K562 (cell line): ENCODE measurements at regions not wholly inside any gene's neighbourhood (a gene's known extent, or its start where the extent isn't known, plus 50 kb on each side); places are given as distances from the start of the nearest gene placed in this dataset.

Source experiments
- ATAC-seq: fragments of 200-7000 bp; cut with Tn5 transposase; 3 replicates; pipeline ENCODE4 v1.9.1; 2020; ENCODE audit warnings: moderate library complexity
- BruUV-seq: library from RNA; stranded (reverse); fragments of 400-500 nt; replicated peaks from 2 replicates; lab custom pipeline; 2021; lab: Mats Ljungman, UMichigan
- CTCF ChIA-PET: fragments of 300-600 bp; formaldehyde crosslinking; extraction: SDS; loops from one replicate; lab custom pipeline; 2021; ENCODE audit warnings: low intra/inter-chr PET ratio; lab: Yijun Ruan, JAX
- POLR2A ChIA-PET: fragments of 300-600, 350-650 bp; sonication (Branson Sonifier 250); formaldehyde crosslinking; extraction: SDS; loops from one replicate; lab custom pipeline; 2021; ENCODE audit warnings: antibody characterized with exemption, inconsistent platforms; lab: Yijun Ruan, JAX
- DNase-seq, 4 experiments: peaks; one replicate each; pipeline versions ENCODE4 v3.0.0 to v3.0.0-alpha.2; 2011 to 2018; ENCODE audit warnings: low spot score in 3 of 4, mixed read lengths in 3 of 4; ENCODE audit errors: extremely low read depth in 1 of 4
- FAIRE-seq: peaks from 2 replicates; lab custom pipeline; 2011; peaks lifted over from hg19 to GRCh38; lab: Jason Lieb, UNC
- H2AFZ ChIP-seq: 2 replicates; pipeline ENCODE4 v1.6.0; 2011; ENCODE audit warnings: low read depth, low read length, control low read depth, inconsistent platforms
- H3K27ac ChIP-seq: fragments of 200-600 bp; 3 replicates; pipeline ENCODE4 v1.8.0; 2011; ENCODE audit warnings: low read depth, mild to moderate bottlenecking, control low read depth, inconsistent platforms, low read length, moderate library complexity, mixed read lengths; ENCODE audit errors: extremely low read depth
- H3K27me3 ChIP-seq, 2 experiments: fragments of 300-600 bp in 1 of 2; 2 replicates in 1 of 2; 3 replicates in 1 of 2; pipeline versions ENCODE4 v1.6.0 to v1.8.0; 2011; ENCODE audit warnings: inconsistent platforms in 2 of 2, low read length in 2 of 2, mild to moderate bottlenecking in 1 of 2, mixed read lengths in 1 of 2, moderate library complexity in 1 of 2; ENCODE audit not compliant: control insufficient read depth in 2 of 2, insufficient read depth in 2 of 2
- H3K36me3 ChIP-seq: fragments of 300-600 bp; 3 replicates; pipeline ENCODE4 v1.8.0; 2011; ENCODE audit warnings: mild to moderate bottlenecking, low read length, inconsistent platforms; ENCODE audit not compliant: control insufficient read depth, insufficient read depth
- H3K4me1 ChIP-seq, 2 experiments: fragments of 200-600 bp in 1 of 2; replicated peaks in 1 of 2; 2 replicates in 1 of 2; 3 replicates in 1 of 2; pipeline versions ENCODE4 v1.5.1 to v1.8.0; 2011; ENCODE audit warnings: inconsistent platforms in 2 of 2, low read length in 2 of 2, mild to moderate bottlenecking in 1 of 2, mixed read lengths in 1 of 2, moderate library complexity in 1 of 2; ENCODE audit not compliant: control insufficient read depth in 2 of 2, insufficient read depth in 2 of 2
- H3K4me2 ChIP-seq: 2 replicates; pipeline ENCODE4 v1.6.1; 2011; ENCODE audit warnings: low read length, control low read depth, inconsistent platforms, mixed read lengths; ENCODE audit not compliant: insufficient read depth
- H3K4me3 ChIP-seq: fragments of 200-600 bp; sonication (generic), shearing (Covaris generic); 2 replicates; pipeline ENCODE4 v1.5.1; 2016; ENCODE audit warnings: control low read depth, inconsistent platforms
- H3K79me2 ChIP-seq: fragments of 200-600 bp; 3 replicates; pipeline ENCODE4 v1.8.0; 2011; ENCODE audit warnings: low read length, inconsistent platforms; ENCODE audit not compliant: control insufficient read depth, insufficient read depth
- H3K9ac ChIP-seq, 2 experiments: 2 replicates each; pipeline versions ENCODE4 v1.6.0 to v1.6.1; 2011; ENCODE audit warnings: low read depth in 2 of 2, low read length in 2 of 2, control low read depth in 1 of 2, inconsistent platforms in 1 of 2, mild to moderate bottlenecking in 1 of 2, mixed read lengths in 1 of 2; ENCODE audit not compliant: insufficient read depth in 1 of 2
- H3K9me1 ChIP-seq: one replicate; pipeline ENCODE4 v1.6.0; 2011; ENCODE audit warnings: inconsistent platforms, mild to moderate bottlenecking, low read length, moderate library complexity; ENCODE audit not compliant: control insufficient read depth, insufficient read depth
- H3K9me3 ChIP-seq: replicated peaks from 2 replicates; pipeline ENCODE4 v1.5.1; 2011; ENCODE audit warnings: low read depth, low read length, inconsistent platforms; ENCODE audit not compliant: control insufficient read depth, insufficient read depth
- H4K20me1 ChIP-seq: replicated peaks from 2 replicates; pipeline ENCODE4 v1.6.1; 2011; ENCODE audit warnings: low read length, inconsistent platforms, mixed read lengths; ENCODE audit not compliant: control insufficient read depth, insufficient read depth
- BRF2 ChIP-seq: IDR thresholded peaks from 3 replicates; pipeline ENCODE4 v1.6.1; 2011; ENCODE audit warnings: borderline replicate concordance, mild to moderate bottlenecking; ENCODE audit not compliant: insufficient read length, insufficient read depth
- CREB3L1 ChIP-seq: fragments of 450-650 bp; IDR thresholded peaks from 2 replicates; pipeline ENCODE4 v1.6.1; 2014; ENCODE audit warnings: low read depth, mild to moderate bottlenecking, moderate library complexity, borderline replicate concordance
- CREB5 ChIP-seq: fragments of 250-450 bp; sonication (Bioruptor Pico); IDR thresholded peaks from 2 replicates; pipeline ENCODE4 v1.5.0; 2020; ENCODE audit warnings: mild to moderate bottlenecking
- ETV5 ChIP-seq: sonication (generic); formaldehyde crosslinking; IDR thresholded peaks from 2 replicates; pipeline ENCODE4 v1.4.0; 2020; ENCODE audit warnings: low read depth, mild to moderate bottlenecking, missing genetic modification reagents
- HBP1 ChIP-seq: fragments of 450-650 bp; formaldehyde crosslinking; IDR thresholded peaks from 2 replicates; pipeline ENCODE4 v1.4.0; 2022; ENCODE audit warnings: missing genetic modification characterization
- POLR2H ChIP-seq: IDR thresholded peaks from 2 replicates; pipeline ENCODE4 v1.6.1; 2016; ENCODE audit warnings: missing genetic modification characterization, low read depth, mild to moderate bottlenecking, control low read depth, missing compliant biosample characterization, moderate library complexity
- TCF3 ChIP-seq: sonication (generic); formaldehyde crosslinking; IDR thresholded peaks from 2 replicates; pipeline ENCODE4 v1.4.0; 2020; ENCODE audit warnings: mild to moderate bottlenecking, missing genetic modification reagents
- TRIM24 ChIP-seq, 2 experiments: fragments of 450-650 bp; IDR thresholded peaks; 2 replicates each; pipeline ENCODE4 v1.6.1; 2016
- YY1 ChIP-seq, 3 experiments: IDR thresholded peaks; 2 replicates each; pipeline ENCODE4 v1.6.1; 2011; ENCODE audit warnings: low read length in 2 of 3, mild to moderate bottlenecking in 2 of 3, moderate library complexity in 2 of 3, borderline replicate concordance in 1 of 3, control low read depth in 1 of 3, low read depth in 1 of 3; ENCODE audit not compliant: insufficient read depth in 3 of 3, insufficient replicate concordance in 2 of 3, control insufficient read depth in 1 of 3, insufficient read length in 1 of 3; ENCODE audit errors: extremely low read depth in 1 of 3
- ZBTB1 ChIP-seq: sonication (generic); formaldehyde crosslinking; IDR thresholded peaks from 2 replicates; pipeline ENCODE4 v1.8.1; 2023; ENCODE audit warnings: missing genetic modification reagents, low read depth, mild to moderate bottlenecking, borderline replicate concordance
- ZNF445 ChIP-seq: fragments of 250-450 bp; sonication (Bioruptor Pico); IDR thresholded peaks from 2 replicates; pipeline ENCODE4 v1.4.0; 2020; ENCODE audit warnings: low read depth, mild to moderate bottlenecking, moderate library complexity
- ZNF77 ChIP-seq: fragments of 250-450 bp; sonication (Bioruptor Pico); IDR thresholded peaks from 2 replicates; pipeline ENCODE4 v1.5.0; 2020
- WGBS: fragments of 100-300 bp; shearing (Covaris generic); methylation state at CpG from one replicate; pipeline ENCODE4 v1.1.6; 2016; ENCODE audit warnings: low coverage, mixed read lengths; ENCODE audit not compliant: insufficient coverage; ENCODE audit errors: missing lambda C conversion rate; 5-methylcytosine and 5-hydroxymethylcytosine counted together
- in situ Hi-C: fragments of 300-500 bp; cut with MboI; formaldehyde crosslinking; loops from 4 replicates; pipeline ENCODE4 v1.15.0; 2018; ENCODE audit warnings: inconsistent platforms, mixed read lengths
- intact Hi-C: fragments of 100-400 bp; cut with micrococcal nuclease; formaldehyde crosslinking; loops from 2 replicates; pipeline ENCODE4 v1.14.2; 2022

- no peak for TF ChIP-seq HBP1 (CRISPR knock-in tag)
Observed at GRCh38 chr11:42913731-42914130, 398.1 kb upstream of the API5 start (continued).

- 0% methylated on average over 3 of the region's 3 CpGs for WGBS
- in situ Hi-C loops (no loop called here), intact Hi-C loops (no loop called here)
- no peak for FAIRE-seq
- TF ChIP-seq BRF2 (no peak), POLR2H (tag) (no peak), ZBTB1 (CRISPR knock-in tag) (no peak), CREB3L1 (no peak), ZNF77 (CRISPR knock-in tag) (no peak), TCF3 (CRISPR knock-in tag) (no peak), ETV5 (CRISPR knock-in tag) (no peak), CREB5 (CRISPR knock-in tag) (no peak), YY1 (IDR thresholded peaks at IDR 0.05; ENCODE audit: borderline replicate concordance in 1 of 3, control insufficient read depth in 1 of 3, extremely low read depth in 1 of 3, insufficient read depth in 3 of 3, insufficient read length in 1 of 3, insufficient replicate concordance in 2 of 3, low read depth in 1 of 3, low read length in 2 of 3) (no peak), ZNF445 (CRISPR knock-in tag) (no peak), TRIM24 (IDR thresholded peaks at IDR 0.05) (no peak)
- Histone ChIP-seq H3K9me1 (no peaks in the 10 kb centered on the region), H3K36me3 (no peaks in the 10 kb centered on the region), H3K27ac (no peak overlapping the region), H3K4me2 (no peak overlapping the region), H4K20me1 (no peaks in the 10 kb centered on the region), H3K4me1 (no peaks in the 10 kb centered on the region), H3K27me3 (no peaks in the 10 kb centered on the region), H3K4me3 (no peak overlapping the region), H2AFZ (no peak overlapping the region), H3K79me2 (no peaks in the 10 kb centered on the region), H3K9me3 (no peaks in the 10 kb centered on the region), H3K9ac (no peak overlapping the region)
- BruUV-seq, result no TSS peak
- CTCF ChIA-PET, result no interaction called here
- no peak for DNase-seq
- POLR2A ChIA-PET, result no interaction called here
- no peak for ATAC-seq
Observed at GRCh38 chr11:42923651-42924050, 388.1 kb upstream of the API5 start.
